ENCODE measurements at regions not wholly inside any gene's neighbourhood (a gene's known extent, or its start where the extent isn't known, plus 50 kb on each side); places are given as distances from the start of the nearest gene placed in this dataset.
A peak's percentile ranks its signal among the peaks of the same experiment; 100 is the strongest.

DNA sequence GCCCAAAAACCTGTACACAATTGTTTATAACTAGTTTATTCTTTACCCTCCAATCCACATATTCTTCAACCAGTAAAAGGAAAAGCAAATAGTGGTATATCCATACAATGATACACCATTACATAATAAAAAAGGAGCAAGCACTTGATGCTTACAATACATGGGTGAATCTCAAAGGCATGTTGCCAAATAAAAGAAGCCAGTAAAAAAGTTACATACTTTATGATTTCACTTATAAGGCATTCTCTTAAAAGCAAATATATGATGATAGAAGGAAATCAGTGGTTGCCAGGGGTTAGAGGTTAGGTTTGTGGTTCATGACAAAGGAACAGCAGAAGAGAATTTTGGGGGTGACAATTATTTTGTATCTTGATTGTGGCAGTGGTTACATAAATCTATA, 896.1 kb upstream of the LCORL start:
- no peak overlapping the region for H3K9ac ChIP-seq (ENCODE audit: low read length in 3 of 3)
- H3K4me1 ChIP-seq (ENCODE audit: control insufficient read depth in 2 of 3, insufficient read depth in 2 of 3, low read depth in 1 of 3, low read length in 3 of 3) = no peaks in the 10 kb centered on the region
- no peak overlapping the region for H3K27ac ChIP-seq (ENCODE audit: low read depth in 2 of 2, low read length in 2 of 2)
- no peaks in the 10 kb centered on the region for H3K27me3 ChIP-seq (ENCODE audit: control insufficient read depth, insufficient read depth, low read length)
- no peaks in the 10 kb centered on the region for H3K36me3 ChIP-seq (ENCODE audit: control insufficient read depth in 2 of 3, insufficient read depth in 3 of 3, low read length in 3 of 3)
- DNase-seq (no peak), FAIRE-seq (no peak)
- no peaks in the 10 kb centered on the region for H3K9me3 ChIP-seq (ENCODE audit: control insufficient read depth in 2 of 3, insufficient read depth in 1 of 3, low read length in 3 of 3)
- TF ChIP-seq, protein P1, sequence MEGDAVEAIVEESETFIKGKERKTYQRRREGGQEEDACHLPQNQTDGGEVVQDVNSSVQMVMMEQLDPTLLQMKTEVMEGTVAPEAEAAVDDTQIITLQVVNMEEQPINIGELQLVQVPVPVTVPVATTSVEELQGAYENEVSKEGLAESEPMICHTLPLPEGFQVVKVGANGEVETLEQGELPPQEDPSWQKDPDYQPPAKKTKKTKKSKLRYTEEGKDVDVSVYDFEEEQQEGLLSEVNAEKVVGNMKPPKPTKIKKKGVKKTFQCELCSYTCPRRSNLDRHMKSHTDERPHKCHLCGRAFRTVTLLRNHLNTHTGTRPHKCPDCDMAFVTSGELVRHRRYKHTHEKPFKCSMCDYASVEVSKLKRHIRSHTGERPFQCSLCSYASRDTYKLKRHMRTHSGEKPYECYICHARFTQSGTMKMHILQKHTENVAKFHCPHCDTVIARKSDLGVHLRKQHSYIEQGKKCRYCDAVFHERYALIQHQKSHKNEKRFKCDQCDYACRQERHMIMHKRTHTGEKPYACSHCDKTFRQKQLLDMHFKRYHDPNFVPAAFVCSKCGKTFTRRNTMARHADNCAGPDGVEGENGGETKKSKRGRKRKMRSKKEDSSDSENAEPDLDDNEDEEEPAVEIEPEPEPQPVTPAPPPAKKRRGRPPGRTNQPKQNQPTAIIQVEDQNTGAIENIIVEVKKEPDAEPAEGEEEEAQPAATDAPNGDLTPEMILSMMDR (IDR thresholded peaks at IDR 0.05; ENCODE audit: borderline replicate concordance, extremely low read depth, insufficient read depth) = no peak
- no peak overlapping the region for H3K4me3 ChIP-seq (ENCODE audit: low read length in 3 of 3)
- intact Hi-C loops (cut with DNase I) = no loop called here

DNA sequence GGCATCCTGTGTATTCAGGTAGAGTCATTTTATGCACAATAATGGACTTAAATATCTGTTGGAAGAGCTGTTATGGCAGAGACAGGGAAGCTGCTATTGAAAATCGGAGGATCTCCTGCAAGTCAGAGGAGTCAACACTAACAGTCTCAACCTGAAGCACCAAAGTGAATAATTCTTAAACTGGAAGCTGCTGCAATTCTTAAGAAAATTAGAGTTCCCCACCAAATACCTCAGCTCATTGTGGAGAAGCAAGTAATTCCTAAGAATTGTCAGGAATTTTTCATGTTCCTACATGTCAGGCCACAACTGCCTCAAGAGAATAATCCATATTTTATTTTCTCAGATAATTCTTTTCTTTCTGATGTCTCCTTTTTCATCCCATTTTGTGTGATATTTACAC, 892.6 kb upstream of the LCORL start:
- no peaks in the 10 kb centered on the region for H3K4me1 ChIP-seq (ENCODE audit: control insufficient read depth in 2 of 3, insufficient read depth in 2 of 3, low read depth in 1 of 3, low read length in 3 of 3)
- TF ChIP-seq, protein P1 (IDR thresholded peaks at IDR 0.05; ENCODE audit: borderline replicate concordance, extremely low read depth, insufficient read depth) = no peak
- no peak for DNase-seq
- H3K36me3 ChIP-seq (ENCODE audit: control insufficient read depth in 2 of 3, insufficient read depth in 3 of 3, low read length in 3 of 3) = no peaks in the 10 kb centered on the region
- no peak overlapping the region for H3K4me3 ChIP-seq (ENCODE audit: low read length in 3 of 3)
- intact Hi-C loops (cut with DNase I) = no loop called here
- no peak overlapping the region for H3K27ac ChIP-seq (ENCODE audit: low read depth in 2 of 2, low read length in 2 of 2)
- H3K27me3 ChIP-seq (ENCODE audit: control insufficient read depth, insufficient read depth, low read length) = no peaks in the 10 kb centered on the region
- no peaks in the 10 kb centered on the region for H3K9me3 ChIP-seq (ENCODE audit: control insufficient read depth in 2 of 3, insufficient read depth in 1 of 3, low read length in 3 of 3)
- FAIRE-seq = no peak
- no peak overlapping the region for H3K9ac ChIP-seq (ENCODE audit: low read length in 3 of 3)

DNA sequence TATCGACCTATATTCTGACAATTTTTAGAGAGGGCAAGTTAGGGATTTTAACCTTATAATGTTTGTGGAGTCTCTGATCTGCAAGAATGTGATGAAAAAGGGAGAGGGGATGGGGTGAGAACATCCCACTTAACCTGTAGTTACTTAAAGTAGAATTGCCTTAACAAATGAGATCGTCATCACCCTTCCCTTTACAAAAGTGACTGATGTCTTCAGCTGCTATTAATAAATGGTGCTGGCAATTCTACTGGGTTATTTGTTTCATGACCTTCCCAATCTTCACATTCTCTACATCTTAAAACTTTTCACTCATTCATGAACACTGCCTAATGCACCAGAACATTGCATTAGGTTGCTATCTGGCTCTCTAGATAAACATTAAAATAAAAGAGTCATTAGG, 873.4 kb upstream of the LCORL start:
- intact Hi-C loops (cut with DNase I) = no loop called here
- Histone ChIP-seq H3K9me3 (ENCODE audit: control insufficient read depth in 2 of 3, insufficient read depth in 1 of 3, low read length in 3 of 3) (peaks cover 0 to 2% (median 0%) of the 10 kb centered on the region in 3 donors), H3K4me1 (ENCODE audit: control insufficient read depth in 2 of 3, insufficient read depth in 2 of 3, low read depth in 1 of 3, low read length in 3 of 3) (no peaks in the 10 kb centered on the region), H3K9ac (ENCODE audit: low read length in 3 of 3) (no peak overlapping the region), H3K4me3 (ENCODE audit: low read length in 3 of 3) (no peak overlapping the region), H3K36me3 (ENCODE audit: control insufficient read depth in 2 of 3, insufficient read depth in 3 of 3, low read length in 3 of 3) (no peaks in the 10 kb centered on the region), H3K27ac (ENCODE audit: low read depth in 2 of 2, low read length in 2 of 2) (no peak overlapping the region), H3K27me3 (ENCODE audit: control insufficient read depth, insufficient read depth, low read length) (no peaks in the 10 kb centered on the region)
- TF ChIP-seq, protein P1 (IDR thresholded peaks at IDR 0.05; ENCODE audit: borderline replicate concordance, extremely low read depth, insufficient read depth) = no peak
- no peak for FAIRE-seq
- DNase-seq = no peak

DNA sequence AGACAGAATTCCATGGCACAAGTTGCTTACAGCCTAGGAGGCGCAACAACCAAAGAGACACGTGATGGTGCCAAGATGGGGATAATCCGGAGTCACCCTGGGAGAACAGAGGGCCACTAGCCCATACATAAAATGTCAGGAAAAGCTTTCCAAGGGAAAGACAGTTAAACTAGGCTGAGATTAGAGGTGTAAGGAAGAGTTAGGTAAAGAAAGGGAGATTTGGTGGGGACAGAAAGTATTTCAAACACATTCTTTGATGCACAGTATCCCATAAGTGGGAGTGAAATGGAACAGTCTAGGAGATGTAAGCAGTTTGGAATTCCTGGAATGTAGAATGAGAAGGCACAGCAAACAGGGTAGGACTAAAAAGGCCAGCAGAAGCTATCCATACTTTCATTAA, 860.9 kb upstream of the LCORL start:
- FAIRE-seq = no peak
- intact Hi-C loops (cut with DNase I) = no loop called here

More for the DNA sequence above, 860.9 kb upstream of the LCORL start:
- Histone ChIP-seq H3K36me3 (ENCODE audit: control insufficient read depth in 2 of 3, insufficient read depth in 3 of 3, low read length in 3 of 3) (no peaks in the 10 kb centered on the region), H3K9me3 (ENCODE audit: control insufficient read depth in 2 of 3, insufficient read depth in 1 of 3, low read length in 3 of 3) (no peaks in the 10 kb centered on the region), H3K27me3 (ENCODE audit: control insufficient read depth, insufficient read depth, low read length) (no peaks in the 10 kb centered on the region), H3K27ac (ENCODE audit: low read depth in 2 of 2, low read length in 2 of 2) (no peak overlapping the region), H3K4me3 (ENCODE audit: low read length in 3 of 3) (no peak overlapping the region), H3K4me1 (ENCODE audit: control insufficient read depth in 2 of 3, insufficient read depth in 2 of 3, low read depth in 1 of 3, low read length in 3 of 3) (peaks cover 0 to 2% (median 0%) of the 10 kb centered on the region in 3 donors), H3K9ac (ENCODE audit: low read length in 3 of 3) (no peak overlapping the region)
- TF ChIP-seq, protein P1 (IDR thresholded peaks at IDR 0.05; ENCODE audit: borderline replicate concordance, extremely low read depth, insufficient read depth) = no peak
- DNase-seq = peak in 2 of 5 donors; percentile 61 to 72

Data from kidney (tissue), 13 donors.